ENCODE measurements at regions not wholly inside any gene's neighbourhood (a gene's known extent, or its start where the extent isn't known, plus 50 kb on each side); places are given as distances from the start of the nearest gene placed in this dataset.

DNA sequence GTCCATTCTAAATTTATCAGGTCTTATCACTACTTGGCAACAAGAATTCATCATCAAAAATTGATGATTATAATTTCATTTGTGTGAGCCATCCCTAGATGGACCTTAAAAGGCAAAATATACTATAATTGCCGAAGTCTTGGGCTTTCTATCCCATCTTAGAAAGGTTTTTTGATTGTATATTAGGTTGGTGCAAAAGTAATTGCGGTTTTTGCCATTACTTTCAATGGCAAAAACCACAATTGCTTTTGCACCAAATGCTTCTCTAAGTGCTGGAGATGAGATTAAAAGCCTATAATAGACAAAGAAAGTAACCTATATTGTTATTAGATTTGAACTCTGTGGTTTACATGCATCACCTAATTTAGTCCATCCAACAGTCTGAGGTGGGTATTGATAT lies 612.9 kb downstream of the ZNF385D start:
- Histone ChIP-seq H3K4me2 (ENCODE audit: insufficient read depth in 1 of 2, low read depth in 2 of 2, low read length in 2 of 2) (no peak overlapping the region), H3K79me2 (ENCODE audit: control insufficient read depth in 1 of 2, insufficient read depth in 2 of 2, low read length in 2 of 2) (no peaks in the 10 kb centered on the region), H3K27ac (ENCODE audit: low read depth, low read length) (no peak overlapping the region), H3K4me3 (ENCODE audit: extremely low read depth in 1 of 4, insufficient read depth in 2 of 4, low read depth in 3 of 4, low read length in 4 of 4) (no peak overlapping the region), H3K18ac (ENCODE audit: extremely low read depth, low read length) (no peak overlapping the region), H2AK5ac (ENCODE audit: low read depth, low read length) (no peak overlapping the region), H2BK20ac (ENCODE audit: low read length) (no peak overlapping the region), H4K8ac (ENCODE audit: extremely low read depth, insufficient read depth, low read length) (no peak overlapping the region), H3K23me2 (ENCODE audit: low read depth, low read length) (no peaks in the 10 kb centered on the region), H4K5ac (ENCODE audit: insufficient read length, low read depth, low read length) (no peak overlapping the region), H2BK15ac (ENCODE audit: low read length) (no peak overlapping the region), H3K27me3 (replicated peaks in 1 of 4; ENCODE audit: control insufficient read depth in 3 of 4, extremely low read depth in 1 of 4, insufficient read depth in 3 of 4, low read length in 3 of 4) (no peaks in the 10 kb centered on the region), H2AFZ (ENCODE audit: low read length) (no peak overlapping the region), H3K23ac (ENCODE audit: insufficient read length) (no peak overlapping the region), H3K56ac (replicated peaks; ENCODE audit: insufficient read length, low read depth, low read length) (no peak overlapping the region), H2BK120ac (replicated peaks; ENCODE audit: low read depth, low read length) (no peak overlapping the region), H3K9ac (replicated peaks in 1 of 4; ENCODE audit: extremely low read depth in 1 of 4, low read depth in 3 of 4, low read length in 3 of 4) (no peak overlapping the region), H4K20me1 (replicated peaks in 1 of 2; ENCODE audit: control insufficient read depth in 1 of 2, insufficient read depth in 2 of 2, low read length in 2 of 2) (no peaks in the 10 kb centered on the region), H4K91ac (replicated peaks; ENCODE audit: insufficient read length, low read length) (no peak overlapping the region), H3K36me3 (ENCODE audit: control insufficient read depth in 2 of 4, insufficient read depth in 4 of 4, low read length in 3 of 4) (no peaks in the 10 kb centered on the region), H3K14ac (ENCODE audit: insufficient read length) (no peak overlapping the region), H3K79me1 (ENCODE audit: low read depth, low read length) (no peaks in the 10 kb centered on the region), H3K4ac (replicated peaks; ENCODE audit: insufficient read length, low read depth, low read length) (no peak overlapping the region), H3K9me3 (ENCODE audit: insufficient read depth in 2 of 2, low read depth in 1 of 2, low read length in 1 of 2) (0 out of 4 replicates have a peak, but pooled peaks cover 0 to 2% of the 10 kb centered on the region in 2 experiments), H2BK5ac (ENCODE audit: low read depth, low read length) (no peak overlapping the region), H3K4me1 (replicated peaks in 1 of 4; ENCODE audit: control insufficient read depth in 3 of 4, insufficient read depth in 4 of 4, low read length in 3 of 4) (peaks cover 0 to 5% (median 2%) of the 10 kb centered on the region in 4 experiments; a peak in 3 of 7 replicates), H2BK12ac (ENCODE audit: low read depth, low read length) (no peak overlapping the region)
- DNase-seq (ENCODE audit: low read depth in 1 of 2, low spot score in 2 of 2): no peak
- POLR2A ChIA-PET (ENCODE audit: partially characterized antibody): no interaction called here
- FAIRE-seq: no peak
- 98% methylated on average over 2 of the region's 2 CpGs; no CpG with 5 or more reads in 1 of the 2 experiments for WGBS, 2 experiments (ENCODE audit: extremely low coverage in 1 of 2, insufficient coverage in 1 of 2, insufficient read length in 1 of 2, insufficient replicate concordance in 2 of 2, low coverage in 1 of 2, low lambda C conversion rate in 2 of 2, missing lambda C conversion rate in 1 of 2)
- CTCF ChIA-PET (ENCODE audit: partially characterized antibody): no interaction called here
- TF ChIP-seq SIRT6 (IDR thresholded peaks at IDR 0.05; ENCODE audit: low read length): no peak
- TF ChIP-seq RAD21 (IDR thresholded peaks at IDR 0.05 in 1 of 2, conservative IDR thresholded peaks at IDR 0.05 in 1 of 2; ENCODE audit: low read depth in 2 of 2, low read length in 2 of 2): no peak
- TF ChIP-seq YY1 (IDR thresholded peaks at IDR 0.05; ENCODE audit: low read depth, low read length): no peak
- TF ChIP-seq POU5F1 (IDR thresholded peaks at IDR 0.05; ENCODE audit: low read depth, low read length): no peak
- no peak for TF ChIP-seq CTBP2 (IDR thresholded peaks at IDR 0.05; ENCODE audit: borderline replicate concordance, insufficient read depth, insufficient read length, low read length)
- no peak for TF ChIP-seq CTCF (IDR thresholded peaks at IDR 0.05; ENCODE audit: control extremely low read depth in 1 of 3, insufficient read depth in 1 of 3, low read depth in 1 of 3, low read length in 3 of 3)
- TF ChIP-seq SIX5 (IDR thresholded peaks at IDR 0.05; ENCODE audit: low read depth, low read length): no peak
- no peak for TF ChIP-seq CHD2 (IDR thresholded peaks at IDR 0.05; ENCODE audit: low read length)
- TF ChIP-seq SRF (IDR thresholded peaks at IDR 0.05; ENCODE audit: low read depth, low read length): no peak
- TF ChIP-seq CEBPB (IDR thresholded peaks at IDR 0.05; ENCODE audit: low read depth, low read length): no peak
- no peak for TF ChIP-seq NANOG (IDR thresholded peaks at IDR 0.05; ENCODE audit: insufficient read depth, low read depth, low read length, poor library complexity, severe bottlenecking)
- no peak for TF ChIP-seq TEAD4 (IDR thresholded peaks at IDR 0.05; ENCODE audit: low read depth, low read length)
- TF ChIP-seq POLR2AphosphoS5 (IDR thresholded peaks at IDR 0.05; ENCODE audit: low read depth, low read length): no peak
